Gastrocnemius medialis (tissue), 4 donors: ENCODE measurements at regions not wholly inside any gene's neighbourhood (a gene's known extent, or its start where the extent isn't known, plus 50 kb on each side); places are given as distances from the start of the nearest gene placed in this dataset.

ENCODE experiments used
- CTCF ChIP-seq, 5 experiments: fragments of 450-650 bp in 3 of 5; fragments of 200-600 bp in 2 of 5; sonication (generic) in 2 of 5; IDR thresholded peaks in 4 of 5; conservative IDR thresholded peaks in 1 of 5; 1 replicate in 4 of 5; 2 replicates in 1 of 5; pipeline ENCODE4 v1.5.1; 2016 to 2019; ENCODE audit warnings: antibody characterized with exemption in 5 of 5, mild to moderate bottlenecking in 3 of 5, moderate library complexity in 3 of 5
- POLR2A ChIP-seq, 2 donors: fragments of 450-650 bp; IDR thresholded peaks; one replicate each; pipeline ENCODE4 v1.6.1; 2017; ENCODE audit warnings: antibody characterized with exemption in 2 of 2, mild to moderate bottlenecking in 2 of 2, moderate library complexity in 2 of 2

GRCh38 chr5:34476941-34477565, 179.1 kb upstream of the RAI14 start:
- TF ChIP-seq CTCF (IDR thresholded peaks at IDR 0.05 in 4 of 5, conservative IDR thresholded peaks at IDR 0.05 in 1 of 5): no peak
- no peak for TF ChIP-seq POLR2A (IDR thresholded peaks at IDR 0.05)
